22Rv1 (cell line): ENCODE measurements at regions not wholly inside any gene's neighbourhood (a gene's known extent, or its start where the extent isn't known, plus 50 kb on each side); places are given as distances from the start of the nearest gene placed in this dataset.
"Not testable (repeated sequence)": the region's sequence is repeated elsewhere in the genome, so short reads cannot be mapped to it uniquely, and the experiment has no call there.

Source experiments
- H3K27ac ChIP-seq: fragments of 450-650 bp; 2 replicates; pipeline ENCODE4 v1.5.1; 2017
- ZFX ChIP-seq: fragments of 450-650 bp; IDR thresholded peaks from 2 replicates; pipeline ENCODE4 v1.6.1; 2017; ENCODE audit warnings: antibody characterized with exemption, borderline replicate concordance
- TF ChIP-seq, protein P1 (sequence below): fragments of 450-650 bp; IDR thresholded peaks from 2 replicates; pipeline ENCODE4 v1.5.1; 2017; ENCODE audit warnings: mild to moderate bottlenecking

GRCh38 chr2:17199741-17200140, 318.5 kb downstream of the RAD51AP2 start:
- no peak for TF ChIP-seq ZFX
- TF ChIP-seq, protein P1, sequence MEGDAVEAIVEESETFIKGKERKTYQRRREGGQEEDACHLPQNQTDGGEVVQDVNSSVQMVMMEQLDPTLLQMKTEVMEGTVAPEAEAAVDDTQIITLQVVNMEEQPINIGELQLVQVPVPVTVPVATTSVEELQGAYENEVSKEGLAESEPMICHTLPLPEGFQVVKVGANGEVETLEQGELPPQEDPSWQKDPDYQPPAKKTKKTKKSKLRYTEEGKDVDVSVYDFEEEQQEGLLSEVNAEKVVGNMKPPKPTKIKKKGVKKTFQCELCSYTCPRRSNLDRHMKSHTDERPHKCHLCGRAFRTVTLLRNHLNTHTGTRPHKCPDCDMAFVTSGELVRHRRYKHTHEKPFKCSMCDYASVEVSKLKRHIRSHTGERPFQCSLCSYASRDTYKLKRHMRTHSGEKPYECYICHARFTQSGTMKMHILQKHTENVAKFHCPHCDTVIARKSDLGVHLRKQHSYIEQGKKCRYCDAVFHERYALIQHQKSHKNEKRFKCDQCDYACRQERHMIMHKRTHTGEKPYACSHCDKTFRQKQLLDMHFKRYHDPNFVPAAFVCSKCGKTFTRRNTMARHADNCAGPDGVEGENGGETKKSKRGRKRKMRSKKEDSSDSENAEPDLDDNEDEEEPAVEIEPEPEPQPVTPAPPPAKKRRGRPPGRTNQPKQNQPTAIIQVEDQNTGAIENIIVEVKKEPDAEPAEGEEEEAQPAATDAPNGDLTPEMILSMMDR = no peak
- H3K27ac ChIP-seq = no peak overlapping the region

DNA sequence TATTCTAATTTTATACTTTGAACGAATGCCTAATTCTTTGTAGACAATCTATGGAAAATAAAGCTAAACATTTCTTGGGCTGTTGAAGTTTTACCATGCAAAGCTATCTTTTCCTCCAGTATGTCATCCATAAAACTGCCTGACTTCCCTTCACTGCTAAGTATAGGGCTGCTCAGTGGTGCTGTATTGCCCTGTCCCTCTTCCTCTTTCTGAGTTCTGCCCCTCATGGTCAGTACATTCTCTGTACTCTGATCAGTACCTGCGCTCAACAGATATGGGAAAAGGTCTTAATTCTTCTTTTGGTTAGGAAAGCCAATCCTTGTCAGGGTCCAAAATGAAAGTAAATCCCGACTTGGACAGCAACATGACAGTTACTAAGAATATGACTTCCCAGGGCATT, 321.9 kb downstream of the RAD51AP2 start:
- H3K27ac ChIP-seq = no peak overlapping the region
- TF ChIP-seq, protein P1 = no peak
- TF ChIP-seq ZFX = no peak

DNA sequence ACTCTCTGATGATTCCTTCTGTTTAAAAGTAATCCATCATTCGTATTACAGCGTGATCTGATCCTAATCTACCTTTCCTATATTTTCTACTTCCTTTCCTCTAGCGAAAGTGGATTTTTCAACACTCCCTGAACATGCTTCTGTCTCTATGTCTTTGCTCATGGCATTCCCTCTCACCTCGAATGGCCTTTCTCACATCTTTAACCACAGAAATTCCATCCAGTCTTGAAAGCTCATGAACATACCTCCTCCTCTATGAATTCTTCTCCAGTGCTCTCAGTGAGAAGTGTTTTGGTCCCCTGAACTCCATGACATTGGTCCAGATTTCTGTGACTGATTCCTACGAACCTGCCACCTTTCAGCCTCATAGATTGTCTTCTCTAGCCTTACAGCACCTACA, 323.2 kb downstream of the RAD51AP2 start:
- TF ChIP-seq ZFX = no peak
- TF ChIP-seq, protein P1 = no peak
- H3K27ac ChIP-seq = no peak overlapping the region

DNA sequence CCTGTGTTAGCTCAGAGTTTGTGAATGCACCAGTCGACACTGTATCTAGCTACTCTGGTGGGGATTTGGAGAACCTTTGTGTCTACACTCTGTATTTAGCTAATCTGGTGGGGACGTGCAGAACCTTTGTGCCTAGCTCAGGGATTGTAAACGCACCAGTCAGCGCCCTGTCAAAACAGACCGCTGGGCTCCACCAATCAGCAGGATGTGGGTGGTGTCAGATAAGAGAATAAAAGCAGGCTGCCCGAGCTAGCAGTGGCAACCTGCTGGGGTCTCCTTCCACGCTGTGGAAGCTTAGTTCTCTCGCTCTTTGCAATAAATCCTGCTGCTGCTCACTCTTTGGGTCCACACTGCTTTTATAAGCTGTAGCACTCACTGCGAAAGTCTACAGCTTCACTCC, 324.2 kb downstream of the RAD51AP2 start:
- H3K27ac ChIP-seq = no peak overlapping the region
- TF ChIP-seq ZFX = no peak
- TF ChIP-seq, protein P1 = no peak

DNA sequence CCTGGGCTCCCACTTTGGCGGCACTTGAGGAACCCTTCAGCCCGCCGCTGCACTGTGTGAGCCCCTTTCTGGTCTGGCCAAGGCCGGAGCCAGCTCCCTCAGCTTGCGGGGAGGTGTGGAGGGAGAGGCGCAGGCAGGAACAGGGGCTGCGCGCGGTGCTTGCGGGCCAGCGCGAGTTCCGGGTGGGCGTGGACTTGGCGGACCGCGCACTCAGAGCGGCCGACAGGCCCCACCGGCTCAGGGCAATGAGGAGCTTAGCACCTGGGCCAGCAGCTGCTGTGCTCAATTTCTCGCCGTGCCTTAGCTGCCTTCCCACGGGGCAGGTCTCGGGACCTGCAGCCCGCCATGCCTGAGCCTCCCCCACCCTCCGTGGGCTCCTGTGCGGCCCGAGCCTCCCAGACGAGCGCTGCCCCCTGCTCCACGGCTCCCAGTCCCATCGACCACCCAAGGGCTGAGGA, 324.8 kb downstream of the RAD51AP2 start:
- not testable (repeated sequence) for H3K27ac ChIP-seq

DNA sequence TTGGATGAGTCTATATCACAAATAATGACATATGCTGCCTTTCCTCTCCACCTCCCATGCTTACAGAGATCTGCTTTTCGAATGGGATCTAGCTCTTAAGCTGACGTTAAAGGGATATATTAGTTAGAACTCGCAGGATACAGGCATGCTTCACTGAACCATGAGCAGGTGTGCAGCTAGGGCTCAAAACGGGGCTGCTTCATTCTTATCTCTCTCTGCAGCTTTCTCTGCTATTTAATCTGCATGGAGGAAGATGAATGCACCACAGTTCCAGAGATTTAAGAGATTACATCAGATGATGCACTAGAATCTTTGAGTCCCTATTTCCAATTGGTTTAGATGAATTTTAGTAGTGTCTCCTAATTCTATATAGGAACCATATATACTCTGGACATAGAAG, 327.0 kb downstream of the RAD51AP2 start:
- TF ChIP-seq ZFX = no peak
- TF ChIP-seq, protein P1 = no peak
- H3K27ac ChIP-seq = no peak overlapping the region

DNA sequence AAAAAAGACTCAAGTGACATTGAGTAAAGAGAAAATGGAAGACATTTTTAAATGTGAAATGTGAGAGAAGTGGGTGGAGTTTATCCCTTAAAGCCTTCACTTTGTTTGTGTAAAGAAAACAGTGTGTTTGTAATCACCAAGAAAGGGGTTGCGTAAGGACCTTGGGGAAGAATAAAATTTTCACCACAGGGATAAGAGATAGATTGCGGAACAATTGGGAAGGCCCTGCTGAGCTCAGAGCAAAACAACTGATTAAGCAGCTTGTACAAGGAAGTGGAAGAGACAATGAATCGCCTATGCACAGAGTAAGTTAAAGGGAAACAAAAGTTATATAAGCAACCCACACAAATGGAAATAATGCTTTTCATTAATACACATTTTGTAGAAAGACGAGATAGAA, 327.7 kb downstream of the RAD51AP2 start:
- H3K27ac ChIP-seq = no peak overlapping the region
- TF ChIP-seq, protein P1 = no peak
- no peak for TF ChIP-seq ZFX

- TF ChIP-seq, protein P1 = no peak
- no peak for TF ChIP-seq ZFX
- no peak overlapping the region for H3K27ac ChIP-seq
These were observed 329.5 kb downstream of the RAD51AP2 start for GRCh38 chr2:17188721-17189120.
